HG03354 (cell line): ENCODE measurements at regions not wholly inside any gene's neighbourhood (a gene's known extent, or its start where the extent isn't known, plus 50 kb on each side); places are given as distances from the start of the nearest gene placed in this dataset.

ENCODE experiments used
- ATAC-seq: cut with Tn5 transposase; IDR thresholded peaks from one replicate; pipeline ENCODE4 v1.9.1; 2021; ENCODE audit warnings: mild to moderate bottlenecking; ENCODE audit not compliant: unreplicated experiment, poor library complexity, severe bottlenecking

GRCh38 chr11:76721755-76722677 is 51.5 kb upstream of the LRRC32 start:
- ATAC-seq = peak; percentile 76

GRCh38 chr11:76723142-76723541 is 52.6 kb upstream of the LRRC32 start:
- no peak for ATAC-seq

GRCh38 chr11:76723548-76723947 is 53.0 kb upstream of the LRRC32 start:
- ATAC-seq = no peak

GRCh38 chr11:76724171-76724768 is 53.7 kb upstream of the LRRC32 start:
- no peak for ATAC-seq

GRCh38 chr11:76728227-76728626 is 54.9 kb upstream of the TSKU start:
- ATAC-seq = no peak

GRCh38 chr11:76728778-76729177 is 54.4 kb upstream of the TSKU start:
- ATAC-seq = no peak

GRCh38 chr11:76729214-76729613 is 53.9 kb upstream of the TSKU start:
- no peak for ATAC-seq

- ATAC-seq = no peak
Observed at GRCh38 chr11:76730887-76731565, 52.1 kb upstream of the TSKU start.

GRCh38 chr11:76732643-76733042 is 50.5 kb upstream of the TSKU start:
- no peak for ATAC-seq
